Middle frontal gyrus (tissue), 1 donor: ENCODE measurements at regions not wholly inside any gene's neighbourhood (a gene's known extent, or its start where the extent isn't known, plus 50 kb on each side); places are given as distances from the start of the nearest gene placed in this dataset.
"Not testable (repeated sequence)": the region's sequence is repeated elsewhere in the genome, so short reads cannot be mapped to it uniquely, and the experiment has no call there.

Source experiments
- DNase-seq: peaks from one replicate; pipeline ENCODE4 v3.0.0-alpha.2; 2015; ENCODE audit warnings: low spot score; ENCODE audit errors: extremely low spot score

GRCh38 chr3:14252321-14253021, 73.9 kb downstream of the LSM3 start:
- DNase-seq, result no peak

DNA sequence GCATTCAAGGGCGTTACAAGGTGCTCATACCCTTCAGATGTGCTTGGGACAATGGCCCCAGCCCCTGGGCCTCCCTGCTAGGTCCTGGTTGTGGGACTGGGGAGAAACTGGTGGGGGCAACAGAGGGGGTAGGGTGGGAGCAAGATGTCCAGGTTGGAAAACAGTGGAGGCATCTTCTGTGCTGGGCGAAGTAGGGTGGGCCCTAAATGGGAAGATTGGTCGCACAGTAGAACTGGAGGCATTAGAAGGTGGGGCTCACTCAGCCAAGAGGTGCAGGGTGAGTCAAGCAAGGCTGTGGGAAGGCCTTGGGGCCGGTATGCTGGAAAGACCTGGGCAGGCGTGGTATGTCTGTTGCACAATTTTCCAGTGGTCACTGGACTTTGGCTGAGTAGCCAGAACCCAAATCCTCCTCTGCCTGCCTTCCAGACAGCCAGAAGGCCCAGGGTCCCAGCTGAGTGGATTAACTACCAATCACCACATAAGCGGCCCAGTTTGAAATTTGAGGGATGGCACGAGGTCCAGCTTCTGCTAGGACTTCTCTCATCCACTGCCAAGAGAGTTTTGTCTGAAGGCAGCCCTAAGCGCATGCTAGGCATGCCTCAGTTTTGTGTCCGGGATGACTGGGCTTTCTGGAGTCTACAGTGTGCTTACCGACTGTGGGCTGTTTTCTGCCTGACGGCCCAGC, 74.5 kb downstream of the LSM3 start:
- no peak for DNase-seq

DNA sequence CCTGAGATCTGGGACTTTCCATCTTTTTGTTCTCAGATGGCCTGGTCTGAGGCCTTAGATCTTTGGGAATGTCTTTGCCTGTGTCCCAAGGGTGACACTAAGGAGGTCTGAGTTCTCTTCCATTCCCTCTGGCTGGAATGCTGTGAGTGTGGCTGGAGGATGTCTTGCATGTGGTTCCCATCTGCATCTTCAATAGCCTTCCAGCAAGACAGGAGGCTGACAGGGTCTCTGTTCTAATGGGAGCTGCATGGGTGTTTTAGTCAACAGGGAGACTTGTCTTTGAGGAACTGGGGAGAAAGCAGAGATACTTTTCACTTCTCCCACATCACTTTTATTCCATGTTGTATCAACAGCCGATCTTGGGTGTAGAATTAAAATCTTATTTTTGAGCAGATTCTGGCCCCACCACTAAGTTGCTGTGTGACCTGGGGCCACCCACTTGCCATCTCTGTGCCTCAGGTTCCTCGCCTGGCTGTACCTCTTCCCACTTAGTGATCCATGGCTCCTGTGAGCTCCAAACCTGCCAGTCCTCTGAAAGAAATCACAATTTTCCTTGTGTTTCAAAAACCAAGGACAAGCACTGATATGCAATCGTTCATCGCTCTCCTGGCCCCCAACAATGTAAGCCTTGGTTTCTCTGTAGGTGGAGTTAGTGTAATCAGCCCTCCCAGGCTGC, 75.2 kb downstream of the LSM3 start:
- no peak for DNase-seq

GRCh38 chr3:14254812-14255702, 76.4 kb downstream of the LSM3 start:
- DNase-seq, result no peak

GRCh38 chr3:14256046-14256445, 77.4 kb downstream of the LSM3 start:
- no peak for DNase-seq

DNA sequence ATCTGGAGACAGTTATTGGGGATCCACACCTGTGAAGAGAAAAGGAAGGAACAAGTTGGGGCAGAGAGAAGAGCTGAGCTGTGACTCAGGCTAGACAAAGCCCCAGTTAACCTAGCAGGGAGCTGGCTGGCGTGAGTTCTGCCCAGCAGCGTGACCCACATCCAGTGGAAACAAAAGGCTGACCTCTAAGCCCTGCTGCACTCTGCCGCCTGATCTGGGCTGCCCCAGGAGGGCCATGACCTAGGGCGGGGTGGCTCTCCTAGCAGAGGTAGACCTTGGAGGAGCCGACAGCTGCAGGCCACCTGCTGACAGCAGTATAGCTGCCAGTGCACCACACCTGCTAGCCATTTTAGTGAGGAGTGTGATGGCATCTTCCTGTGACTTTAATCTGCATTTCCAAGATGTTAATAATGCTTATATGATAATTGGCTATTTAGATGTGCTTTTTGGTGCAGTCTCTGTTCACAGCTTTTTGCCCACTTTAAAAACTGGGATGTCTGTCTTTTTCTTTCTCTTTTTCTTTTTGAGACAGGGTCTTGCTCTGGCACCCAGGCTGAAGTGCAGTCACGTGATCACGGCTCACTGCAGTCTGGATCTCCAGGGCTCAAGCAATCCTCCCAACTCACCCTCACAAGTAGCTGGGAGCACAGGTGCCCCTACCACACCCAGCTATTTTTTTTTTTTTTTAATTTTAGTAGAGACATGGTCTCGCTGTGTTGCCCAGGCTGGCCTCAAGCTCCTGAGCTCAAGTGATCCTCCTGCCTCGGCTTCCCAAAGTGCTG, 78.1 kb downstream of the LSM3 start:
- no peak for DNase-seq

GRCh38 chr3:14258906-14259904, 80.6 kb downstream of the LSM3 start:
- no peak for DNase-seq

- DNase-seq, result no peak
These were observed 81.8 kb downstream of the LSM3 start for GRCh38 chr3:14260463-14260862.

- peak; percentile 71 for DNase-seq
These were observed 82.6 kb downstream of the LSM3 start for GRCh38 chr3:14261229-14261628.

DNA sequence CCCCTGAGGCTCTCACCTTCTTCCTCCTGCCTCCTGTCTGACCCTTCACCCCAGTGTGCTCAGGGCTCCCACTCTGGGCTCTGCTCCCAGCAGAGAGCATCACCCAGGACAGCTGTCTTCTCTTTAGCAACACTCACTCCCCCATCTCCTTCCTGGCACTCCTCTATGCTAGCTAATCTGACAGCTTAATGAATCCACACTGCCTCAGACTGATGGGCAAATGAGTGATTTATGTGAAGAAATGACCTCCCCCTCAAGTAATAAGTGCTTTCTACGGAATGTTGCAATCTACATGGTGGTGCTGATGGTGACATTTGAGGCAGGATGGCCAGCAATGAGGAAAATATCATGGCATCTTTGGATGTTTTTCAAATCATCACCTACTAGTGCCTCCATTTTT, 83.6 kb downstream of the LSM3 start:
- DNase-seq, result no peak

DNA sequence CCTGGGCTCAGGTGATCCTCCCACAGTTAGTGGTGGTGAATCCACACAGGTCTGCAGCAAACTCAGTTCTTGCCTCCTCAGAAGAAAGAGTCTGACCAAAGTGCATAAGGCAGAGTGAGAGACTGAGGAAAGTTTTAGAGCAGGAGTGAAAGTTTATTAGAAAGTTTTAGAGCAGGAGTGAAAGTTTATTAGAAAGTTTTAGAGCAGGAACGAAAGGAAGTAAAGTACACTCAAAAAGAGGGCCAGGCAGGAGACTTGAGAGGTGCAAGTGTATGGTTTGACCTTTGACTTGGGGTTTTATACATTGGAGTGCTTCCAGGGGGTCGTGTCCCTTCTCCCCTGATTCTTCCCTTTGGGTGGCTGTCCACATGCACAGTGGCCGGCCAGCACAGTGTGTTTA, 84.2 kb downstream of the LSM3 start:
- DNase-seq, result no peak

GRCh38 chr3:14263317-14264005, 84.8 kb downstream of the LSM3 start:
- no peak for DNase-seq

- DNase-seq, result no peak
These were observed 86.8 kb downstream of the LSM3 start for GRCh38 chr3:14265246-14265962.

DNA sequence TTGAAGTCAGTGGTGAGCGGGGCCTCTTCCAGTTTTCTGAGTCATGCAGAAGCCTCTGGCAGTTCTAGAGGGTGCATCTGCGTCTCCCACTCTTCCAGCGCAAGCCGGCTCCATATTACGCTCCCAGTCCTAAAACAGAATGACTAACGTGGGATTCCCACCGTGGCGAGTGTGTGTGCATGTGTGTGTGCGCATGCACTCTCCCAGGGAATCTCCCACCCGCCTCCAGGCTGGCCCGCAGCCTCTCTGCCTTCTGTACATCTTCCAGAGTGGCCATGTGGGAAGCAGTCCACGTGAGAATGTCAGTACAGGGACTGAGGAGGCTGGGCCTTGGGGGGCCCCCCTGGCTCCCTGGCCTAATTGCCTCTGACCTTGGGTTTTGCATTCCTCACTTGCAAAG, 87.7 kb downstream of the LSM3 start:
- peak; percentile 46 for DNase-seq

DNA sequence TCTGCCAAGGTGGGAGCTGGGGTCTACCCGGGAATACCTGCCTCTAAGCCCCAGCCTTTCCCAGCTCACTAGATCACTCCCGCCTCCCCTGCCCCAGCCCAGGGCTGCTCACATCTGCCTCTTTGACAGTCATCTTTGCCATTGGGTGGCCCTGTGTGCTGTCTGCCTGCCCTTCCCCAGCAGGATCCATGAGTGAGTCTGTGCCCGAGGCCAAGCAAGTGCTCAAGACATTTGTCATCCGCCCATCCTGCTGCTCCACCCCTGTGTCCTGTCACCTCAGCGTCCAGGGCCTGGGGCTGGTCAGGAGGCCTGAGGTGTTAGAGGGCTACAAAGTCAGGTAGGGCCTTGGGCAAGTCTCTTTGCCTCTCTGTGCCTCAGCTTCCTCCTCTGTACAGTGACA, 89.4 kb downstream of the LSM3 start:
- DNase-seq, result no peak

- no peak for DNase-seq
These were observed 90.3 kb downstream of the LSM3 start for GRCh38 chr3:14268897-14269296.

DNA sequence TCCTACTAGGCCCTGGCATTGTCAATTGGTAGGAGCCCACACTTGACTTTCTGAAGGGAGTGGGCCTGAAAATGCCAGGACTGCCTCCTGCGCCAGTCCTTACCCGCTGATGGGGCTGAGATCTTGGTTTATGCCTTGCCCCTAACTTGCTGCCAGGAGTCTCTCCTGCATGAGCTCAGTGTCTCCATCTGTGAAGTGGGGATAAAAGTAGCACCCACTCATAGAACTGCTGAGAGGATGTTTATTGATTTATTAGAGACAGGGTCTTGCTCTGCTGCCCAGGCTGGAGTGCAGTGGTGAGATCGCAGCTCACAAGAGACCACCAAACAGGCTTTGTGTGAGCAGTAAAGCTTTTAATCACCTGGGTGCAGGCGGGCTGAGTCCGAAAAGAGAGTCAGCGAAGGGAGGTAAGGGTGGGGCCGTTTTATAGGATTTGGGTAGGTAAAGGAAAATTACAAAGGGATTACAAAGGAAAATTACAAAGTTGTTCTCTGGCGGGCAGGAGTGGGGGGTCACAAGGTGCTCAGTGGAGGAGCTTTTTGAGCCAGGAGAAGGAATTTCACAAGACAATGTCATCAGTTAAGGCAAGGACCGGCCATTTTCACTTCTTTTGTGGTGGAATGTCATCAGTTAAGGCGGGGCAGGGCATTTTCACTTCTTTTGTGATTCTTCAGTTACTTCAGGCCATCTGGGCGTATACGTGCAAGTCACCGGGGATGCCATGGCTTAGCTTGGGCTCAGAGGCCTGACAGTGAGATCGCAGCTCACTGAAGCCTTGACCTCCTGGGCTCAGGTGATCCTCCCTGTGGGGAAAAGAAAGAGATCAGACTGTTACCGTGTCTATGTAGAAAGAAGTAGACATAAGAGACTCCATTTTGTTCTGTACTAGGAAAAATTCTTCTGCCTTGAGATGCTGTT, 93.7 kb downstream of the LSM3 start:
- DNase-seq, result not testable (repeated sequence)
